H7 (cell line): ENCODE measurements at regions not wholly inside any gene's neighbourhood (a gene's known extent, or its start where the extent isn't known, plus 50 kb on each side); places are given as distances from the start of the nearest gene placed in this dataset.

Source experiments
- DNase-seq: peaks from one replicate; pipeline ENCODE4 v3.0.0; 2012
- H3K27me3 ChIP-seq: 2 replicates; pipeline ENCODE4 v1.6.0; 2011; ENCODE audit warnings: mild to moderate bottlenecking, low read length; ENCODE audit not compliant: control insufficient read depth, insufficient read depth
- H3K36me3 ChIP-seq: replicated peaks from 2 replicates; pipeline ENCODE4 v1.5.1; 2011; ENCODE audit warnings: low read length; ENCODE audit not compliant: control insufficient read depth, insufficient read depth
- H3K4me3 ChIP-seq: 2 replicates; pipeline ENCODE4 v1.5.1; 2011; ENCODE audit warnings: low read depth, mild to moderate bottlenecking, control low read depth, low read length, moderate library complexity; ENCODE audit not compliant: insufficient read depth

DNA sequence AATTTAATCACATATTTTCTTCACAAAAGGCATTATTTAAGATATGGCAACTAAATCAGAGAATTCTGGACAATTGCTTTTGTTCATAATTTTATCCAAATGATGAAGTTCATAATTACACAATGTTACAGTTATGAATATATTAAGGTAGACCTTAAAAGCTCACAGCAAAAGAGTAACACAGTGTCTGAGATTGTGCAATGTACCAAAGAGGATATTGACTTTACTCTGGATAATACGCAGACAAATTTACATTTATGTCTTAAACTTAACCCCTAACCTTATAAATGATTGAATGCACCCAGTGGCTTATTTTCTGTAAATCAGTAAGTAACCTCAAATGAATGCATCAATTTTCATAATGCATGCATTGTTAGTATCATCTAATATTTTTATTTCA, 216.2 kb upstream of the SAMSN1 start:
- no peak for DNase-seq
- H3K4me3 ChIP-seq = no peak overlapping the region
- H3K36me3 ChIP-seq = no peaks in the 10 kb centered on the region
- H3K27me3 ChIP-seq = no peaks in the 10 kb centered on the region

DNA sequence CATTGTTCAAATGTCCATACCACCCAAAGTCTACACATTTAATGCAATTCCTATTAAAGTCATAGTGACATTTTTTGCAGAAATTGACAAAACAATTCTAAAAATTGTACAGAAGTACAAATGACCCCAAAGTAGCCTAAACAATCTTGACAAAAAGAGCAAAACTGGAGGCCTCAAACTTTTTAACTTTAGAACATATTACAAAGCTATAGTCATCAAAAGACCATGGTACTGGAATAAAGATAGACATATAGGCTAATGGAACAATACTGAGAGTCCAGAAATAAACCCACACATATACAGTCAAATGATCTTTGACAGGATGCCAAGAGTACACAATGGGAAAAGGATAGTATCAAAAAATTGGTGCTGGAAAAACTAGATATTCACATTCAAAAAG, 213.2 kb upstream of the SAMSN1 start:
- no peaks in the 10 kb centered on the region for H3K36me3 ChIP-seq
- H3K27me3 ChIP-seq = no peaks in the 10 kb centered on the region
- no peak overlapping the region for H3K4me3 ChIP-seq

DNA sequence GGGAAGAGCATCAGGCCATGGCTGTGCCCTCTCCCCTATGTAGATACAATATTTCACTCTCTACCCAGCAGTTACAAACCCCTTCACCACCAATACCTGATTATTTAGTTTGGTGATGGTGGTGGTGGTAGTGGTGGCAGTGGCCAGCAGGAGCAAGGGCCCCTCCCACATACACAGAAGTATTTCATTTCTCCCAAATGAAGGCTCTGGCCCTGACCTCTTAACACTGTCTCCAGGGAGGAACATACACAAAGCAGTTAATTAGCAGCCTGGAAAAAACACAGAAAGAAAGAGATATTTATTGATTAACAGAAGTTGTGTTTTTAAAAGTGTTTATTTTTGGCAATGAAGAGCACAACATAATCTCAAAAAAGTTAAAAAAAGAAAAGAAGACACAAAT, 212.7 kb upstream of the SAMSN1 start:
- H3K27me3 ChIP-seq = no peaks in the 10 kb centered on the region
- no peaks in the 10 kb centered on the region for H3K36me3 ChIP-seq
- no peak overlapping the region for H3K4me3 ChIP-seq
- no peak for DNase-seq

More for the DNA sequence above, 213.2 kb upstream of the SAMSN1 start:
- DNase-seq = no peak

DNA sequence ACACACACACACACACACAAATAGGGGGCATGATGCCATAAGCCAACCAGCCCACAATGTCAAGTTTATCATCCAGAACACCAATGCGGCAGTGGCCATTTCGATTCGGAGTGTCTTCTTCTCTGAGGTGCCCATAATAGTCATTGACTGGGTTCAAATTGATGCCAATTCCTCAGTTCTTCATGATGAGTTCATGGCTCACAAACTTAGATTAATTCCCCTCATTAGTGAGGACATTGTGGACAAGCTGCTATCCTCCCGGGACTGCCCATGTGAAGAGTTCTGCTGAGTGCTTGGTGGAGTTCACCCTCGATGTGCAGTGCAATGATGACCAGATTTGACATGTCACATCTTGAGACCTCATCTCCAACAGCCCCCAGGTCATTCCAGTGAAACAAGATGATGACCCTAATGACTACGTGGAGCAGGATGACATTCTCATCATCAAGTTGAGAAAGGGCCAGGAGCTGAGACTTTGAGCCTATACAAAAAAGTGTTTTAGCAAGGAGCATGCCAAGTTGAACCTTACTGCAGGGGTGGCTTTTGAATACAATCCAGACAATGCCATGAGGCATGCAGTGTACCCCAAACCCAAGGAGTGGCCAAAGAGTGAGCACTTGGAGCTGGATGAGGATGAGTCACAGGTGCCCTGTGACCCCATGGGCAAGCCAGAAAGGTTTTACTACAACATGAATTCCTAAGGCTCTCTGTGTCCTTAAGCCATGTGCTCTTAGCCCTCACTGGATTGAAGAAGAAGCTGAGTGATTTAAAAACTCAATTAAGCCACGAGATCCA, 211.6 kb upstream of the SAMSN1 start:
- no peaks in the 10 kb centered on the region for H3K36me3 ChIP-seq
- no peaks in the 10 kb centered on the region for H3K27me3 ChIP-seq
- no peak for DNase-seq
- no peak overlapping the region for H3K4me3 ChIP-seq

DNA sequence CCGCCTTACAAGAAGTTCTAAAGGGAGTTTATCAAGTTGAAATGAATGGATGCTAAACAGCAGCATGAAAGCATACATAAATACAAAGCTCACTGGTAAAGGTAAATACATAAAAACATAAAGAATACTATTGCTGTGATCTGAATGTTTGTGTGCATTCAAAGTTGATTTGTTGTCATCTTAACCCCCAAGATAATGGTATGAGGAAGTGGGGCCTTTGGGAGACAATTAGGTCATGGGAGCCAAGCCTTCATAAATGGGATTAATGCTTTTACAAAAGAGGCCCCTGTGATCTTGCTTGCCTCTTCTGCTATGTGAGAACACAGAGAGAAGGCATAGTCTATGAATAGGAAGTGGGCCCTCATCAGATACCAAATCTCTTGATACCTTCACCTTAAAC, 209.0 kb upstream of the SAMSN1 start:
- H3K27me3 ChIP-seq = no peaks in the 10 kb centered on the region
- no peaks in the 10 kb centered on the region for H3K36me3 ChIP-seq
- no peak overlapping the region for H3K4me3 ChIP-seq
- DNase-seq = no peak

GRCh38 chr21:14754682-14755081, 208.6 kb upstream of the SAMSN1 start:
- Histone ChIP-seq H3K4me3 (no peak overlapping the region), H3K36me3 (no peaks in the 10 kb centered on the region), H3K27me3 (no peaks in the 10 kb centered on the region)
- DNase-seq = no peak

GRCh38 chr21:14754259-14754604, 208.1 kb upstream of the SAMSN1 start:
- no peak overlapping the region for H3K4me3 ChIP-seq
- no peak for DNase-seq
- no peaks in the 10 kb centered on the region for H3K27me3 ChIP-seq
- H3K36me3 ChIP-seq = no peaks in the 10 kb centered on the region

DNA sequence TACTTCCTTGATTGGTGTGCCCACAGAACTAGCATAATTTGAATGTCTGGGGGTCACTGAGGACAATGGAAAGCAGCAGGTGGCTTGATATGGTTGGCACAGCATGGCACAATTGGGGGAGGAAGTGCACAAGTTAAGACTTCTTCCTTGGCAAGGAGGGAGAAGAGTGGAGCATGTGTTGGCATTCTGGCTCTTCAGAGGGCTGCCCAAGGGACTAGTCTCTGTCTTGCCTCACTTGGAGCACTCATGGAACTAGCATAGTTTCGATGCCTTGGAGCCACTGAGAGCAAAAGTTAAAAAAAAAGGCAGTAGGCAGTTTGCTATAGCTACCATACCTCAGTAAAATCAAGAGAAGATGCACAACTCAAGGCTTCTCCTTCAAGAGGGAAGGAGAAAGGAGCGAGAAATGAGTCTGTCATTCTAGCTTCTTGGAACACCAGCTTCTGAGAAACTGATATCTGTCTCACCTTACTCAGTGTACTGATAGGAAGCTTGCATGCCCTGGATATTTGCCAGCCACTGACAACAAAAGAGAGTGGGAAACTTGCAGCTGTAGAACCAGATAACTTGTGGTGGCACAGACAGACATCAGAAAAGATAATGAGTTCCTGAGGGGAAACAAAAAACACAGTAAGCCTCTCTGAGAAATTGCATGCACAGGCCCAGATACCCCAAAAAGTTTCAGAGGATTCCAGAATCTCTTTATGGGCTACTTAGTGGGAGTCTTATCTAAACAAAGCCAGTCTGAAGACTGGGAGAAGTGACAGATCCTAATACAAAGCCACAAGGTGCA, 207.5 kb upstream of the SAMSN1 start:
- DNase-seq = no peak

GRCh38 chr21:14753069-14753465, 207.0 kb upstream of the SAMSN1 start:
- H3K27me3 ChIP-seq = no peaks in the 10 kb centered on the region
- DNase-seq = no peak
- H3K4me3 ChIP-seq = no peak overlapping the region
- H3K36me3 ChIP-seq = no peaks in the 10 kb centered on the region

More for the DNA sequence above, 207.5 kb upstream of the SAMSN1 start:
- Histone ChIP-seq H3K27me3 (no peaks in the 10 kb centered on the region), H3K36me3 (no peaks in the 10 kb centered on the region), H3K4me3 (no peak overlapping the region)

DNA sequence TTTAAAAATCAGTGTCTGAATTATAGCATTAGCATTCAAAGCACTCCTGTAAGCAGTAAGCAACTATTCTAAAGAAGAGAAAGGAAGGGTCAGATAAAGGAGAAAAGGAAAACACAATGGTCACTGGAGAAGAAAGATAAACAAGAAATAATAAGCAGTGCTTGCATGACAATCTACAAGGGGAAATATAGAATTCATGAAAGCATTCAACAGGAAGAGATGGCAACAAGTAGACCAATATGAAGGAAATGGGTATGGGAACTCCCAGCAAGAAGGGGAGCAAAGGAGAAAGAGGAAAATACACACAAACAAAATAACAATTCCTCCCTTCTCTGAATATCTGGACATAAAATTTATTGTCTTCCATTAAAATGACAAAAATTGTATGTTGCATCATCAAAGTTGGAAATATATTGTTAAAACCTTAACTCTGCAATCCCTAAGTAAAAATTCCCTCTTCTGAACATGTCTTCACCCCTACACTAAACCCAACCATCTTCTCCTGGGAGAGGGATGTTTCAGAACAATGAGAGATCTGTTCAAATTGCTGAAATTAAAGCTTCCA, 206.3 kb upstream of the SAMSN1 start:
- Histone ChIP-seq H3K4me3 (no peak overlapping the region), H3K27me3 (no peaks in the 10 kb centered on the region), H3K36me3 (no peaks in the 10 kb centered on the region)
- no peak for DNase-seq

GRCh38 chr21:14751602-14752344, 205.7 kb upstream of the SAMSN1 start:
- Histone ChIP-seq H3K4me3 (no peak overlapping the region), H3K36me3 (no peaks in the 10 kb centered on the region), H3K27me3 (no peaks in the 10 kb centered on the region)
- DNase-seq = no peak

DNA sequence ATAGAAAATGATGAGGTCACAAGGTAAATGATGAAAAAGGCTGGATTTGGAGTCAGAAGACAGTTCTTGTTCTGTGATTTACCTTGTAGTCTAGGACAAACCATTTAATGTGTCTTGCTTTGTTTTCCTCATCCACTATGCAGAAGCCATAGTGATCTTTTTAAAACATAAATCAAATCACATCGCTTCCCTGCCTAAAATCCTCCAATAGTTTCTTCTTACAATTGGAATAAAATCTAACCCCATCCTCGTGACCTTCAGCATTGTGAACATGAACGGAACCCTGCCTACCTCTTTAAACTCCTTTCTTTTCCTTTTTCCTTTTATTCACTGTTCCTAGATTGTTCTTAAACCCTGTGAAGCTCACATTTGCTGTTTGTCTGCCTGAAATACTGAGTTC, 204.9 kb upstream of the SAMSN1 start:
- Histone ChIP-seq H3K36me3 (no peaks in the 10 kb centered on the region), H3K4me3 (no peak overlapping the region), H3K27me3 (no peaks in the 10 kb centered on the region)
- no peak for DNase-seq

GRCh38 chr21:14750041-14750440, 203.9 kb upstream of the SAMSN1 start:
- no peak for DNase-seq
- Histone ChIP-seq H3K4me3 (no peak overlapping the region), H3K36me3 (no peaks in the 10 kb centered on the region), H3K27me3 (no peaks in the 10 kb centered on the region)

- Histone ChIP-seq H3K36me3 (no peaks in the 10 kb centered on the region), H3K27me3 (no peaks in the 10 kb centered on the region), H3K4me3 (no peak overlapping the region)
- DNase-seq = no peak
These were observed 202.5 kb upstream of the SAMSN1 start for GRCh38 chr21:14748662-14749061.
